HG02870 (cell line): ENCODE measurements at regions not wholly inside any gene's neighbourhood (a gene's known extent, or its start where the extent isn't known, plus 50 kb on each side); places are given as distances from the start of the nearest gene placed in this dataset.

Source experiments
- ATAC-seq: cut with Tn5 transposase; IDR thresholded peaks from one replicate; pipeline ENCODE4 v1.9.1; 2021; ENCODE audit warnings: mild to moderate bottlenecking, moderate library complexity; ENCODE audit not compliant: unreplicated experiment

GRCh38 chr1:208537198-208537597, 293.0 kb upstream of the PLXNA2 start:
- ATAC-seq = no peak

- ATAC-seq = no peak
Observed at GRCh38 chr1:208538078-208538477, 293.9 kb upstream of the PLXNA2 start.

DNA sequence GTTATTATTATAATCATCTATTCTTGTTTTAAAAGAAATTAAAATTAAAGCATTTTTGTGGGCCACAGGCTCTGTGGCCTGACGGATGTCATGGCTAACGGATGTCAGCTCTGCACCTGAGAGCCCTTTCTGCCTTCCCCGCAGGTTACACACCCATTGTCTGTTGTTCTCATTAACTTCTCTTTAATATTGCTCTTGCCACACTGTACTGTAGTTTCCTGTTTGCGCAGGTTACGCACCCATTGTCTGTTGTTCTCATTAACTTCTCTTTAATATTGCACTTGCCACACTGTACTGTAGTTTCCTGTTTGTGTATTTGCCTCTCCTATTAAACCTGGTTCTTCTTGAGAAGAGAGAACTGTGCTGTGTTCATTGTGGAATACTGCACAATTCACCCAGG, 294.4 kb upstream of the PLXNA2 start:
- no peak for ATAC-seq

- ATAC-seq = no peak
Observed at GRCh38 chr1:208540724-208541123, 296.5 kb upstream of the PLXNA2 start.

DNA sequence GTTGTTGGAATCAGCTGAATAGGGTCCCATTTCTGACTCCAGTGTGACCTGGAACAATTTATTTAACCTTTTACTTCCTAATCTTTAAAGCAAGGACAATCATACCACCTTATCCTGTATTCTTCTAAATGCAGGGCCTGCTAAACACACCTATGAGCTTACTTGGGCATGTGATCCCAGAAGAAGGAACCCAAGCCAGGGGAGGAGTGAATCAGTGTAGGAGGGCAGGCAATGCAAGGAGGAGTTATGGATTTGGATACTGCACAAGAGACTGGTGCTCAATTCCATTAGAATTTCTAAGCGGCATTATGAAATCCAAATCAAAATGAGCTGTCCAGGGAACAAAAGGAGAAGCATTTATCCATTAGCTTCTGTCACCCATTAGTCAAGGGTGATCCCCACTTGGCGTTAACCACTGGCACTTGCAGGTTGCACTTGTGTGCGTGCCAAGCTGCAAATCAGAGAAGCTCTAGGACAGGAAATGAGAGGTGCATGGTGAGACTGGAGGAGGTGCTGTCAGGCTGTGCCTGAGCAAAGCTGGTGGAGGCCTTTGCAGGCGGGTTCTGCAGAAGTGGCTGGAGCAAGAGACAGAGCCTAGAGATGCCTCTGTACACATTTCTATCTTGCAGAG, 297.2 kb upstream of the PLXNA2 start:
- ATAC-seq = no peak

DNA sequence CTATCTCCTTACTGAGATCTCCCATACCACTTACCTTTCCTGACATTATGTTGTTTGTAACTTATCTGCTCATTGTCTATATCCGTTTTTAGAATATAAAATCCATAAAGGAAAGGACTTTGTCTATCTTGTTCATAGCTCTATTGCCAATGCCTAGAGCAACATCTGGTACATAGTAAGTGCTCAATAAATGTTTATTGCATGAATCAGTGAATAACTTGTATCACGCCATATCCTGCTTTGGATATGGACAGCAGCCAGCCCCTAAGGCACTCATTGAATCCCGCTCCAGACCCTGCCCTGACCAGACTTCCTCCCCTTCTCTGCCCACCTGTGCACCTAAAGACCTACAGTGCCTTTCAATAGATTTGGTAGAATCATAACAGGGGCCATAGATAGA, 298.1 kb upstream of the PLXNA2 start:
- no peak for ATAC-seq

DNA sequence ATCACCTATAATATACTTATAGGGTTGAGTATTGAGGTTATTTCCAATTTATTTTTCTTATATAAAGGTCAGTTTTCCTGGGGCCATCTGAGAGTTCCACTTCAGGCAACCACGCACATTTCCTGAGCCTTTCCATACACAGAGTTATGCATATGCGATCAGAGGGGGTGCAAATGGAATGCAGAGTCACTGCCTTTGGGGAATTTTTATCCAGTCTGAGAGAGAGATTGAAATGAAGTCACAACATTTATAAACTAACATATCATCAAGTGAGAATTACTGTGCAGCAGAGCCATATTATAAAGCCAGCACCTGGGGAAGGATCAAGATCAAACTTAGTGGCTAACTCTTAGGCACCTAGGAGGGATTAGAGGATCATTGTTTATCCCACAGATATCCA, 299.9 kb upstream of the PLXNA2 start:
- no peak for ATAC-seq

DNA sequence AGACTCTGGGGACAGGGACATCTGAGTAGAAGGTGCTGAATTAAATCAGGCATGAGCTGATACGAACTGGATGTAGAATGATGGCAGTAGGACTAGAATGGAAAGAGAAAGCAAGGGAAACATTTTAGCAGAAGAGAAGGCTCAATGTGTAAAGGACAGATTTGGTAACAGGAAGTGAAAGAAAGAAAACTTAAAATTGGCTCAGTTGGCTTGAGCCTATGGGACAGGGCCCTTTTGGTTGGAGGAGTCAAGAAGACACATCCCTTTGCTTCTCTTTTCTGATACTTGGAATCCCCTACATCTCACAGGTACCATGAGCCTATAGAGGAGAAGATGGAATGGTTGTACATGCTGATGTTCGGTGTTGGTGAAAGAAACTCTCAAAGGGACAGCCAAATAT, 300.6 kb upstream of the PLXNA2 start:
- no peak for ATAC-seq

- ATAC-seq = no peak
Observed at GRCh38 chr1:208551024-208551423, 306.8 kb upstream of the PLXNA2 start.

DNA sequence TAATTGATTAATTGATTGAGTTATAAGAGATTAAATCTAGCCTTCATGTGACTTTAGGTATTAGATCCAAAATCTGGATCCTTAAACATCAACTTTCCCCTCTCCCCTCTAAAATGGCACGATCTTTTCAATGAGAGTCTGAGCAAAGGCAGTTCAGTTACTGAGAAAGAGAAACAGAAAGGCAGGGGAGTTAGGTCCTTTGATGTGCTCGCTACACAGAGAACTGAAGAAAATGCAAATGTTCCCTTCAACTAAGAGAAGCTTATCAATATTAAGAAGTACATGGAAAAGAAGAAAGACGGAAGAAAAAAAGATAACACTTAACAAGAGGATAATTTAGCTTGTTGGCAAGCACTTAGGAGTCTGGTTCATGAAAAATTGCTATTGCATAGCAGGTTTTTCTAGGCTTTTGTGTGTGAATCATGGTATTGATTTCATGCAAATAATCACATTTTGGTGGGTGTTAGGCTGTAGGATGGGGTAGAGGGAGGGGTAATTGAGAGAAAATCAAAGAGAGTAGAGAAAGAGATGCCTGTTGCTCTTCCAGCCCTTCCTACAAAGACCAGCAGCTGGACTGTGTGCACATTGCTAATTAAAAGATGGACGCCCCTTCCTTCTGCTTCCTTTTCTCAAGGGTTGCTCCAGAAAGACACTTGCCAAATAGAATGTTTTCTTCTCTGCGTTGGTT, 307.6 kb upstream of the PLXNA2 start:
- no peak for ATAC-seq

GRCh38 chr1:208552928-208553327, 308.7 kb upstream of the PLXNA2 start:
- ATAC-seq = no peak

GRCh38 chr1:208556461-208556860, 312.3 kb upstream of the PLXNA2 start:
- ATAC-seq = no peak

DNA sequence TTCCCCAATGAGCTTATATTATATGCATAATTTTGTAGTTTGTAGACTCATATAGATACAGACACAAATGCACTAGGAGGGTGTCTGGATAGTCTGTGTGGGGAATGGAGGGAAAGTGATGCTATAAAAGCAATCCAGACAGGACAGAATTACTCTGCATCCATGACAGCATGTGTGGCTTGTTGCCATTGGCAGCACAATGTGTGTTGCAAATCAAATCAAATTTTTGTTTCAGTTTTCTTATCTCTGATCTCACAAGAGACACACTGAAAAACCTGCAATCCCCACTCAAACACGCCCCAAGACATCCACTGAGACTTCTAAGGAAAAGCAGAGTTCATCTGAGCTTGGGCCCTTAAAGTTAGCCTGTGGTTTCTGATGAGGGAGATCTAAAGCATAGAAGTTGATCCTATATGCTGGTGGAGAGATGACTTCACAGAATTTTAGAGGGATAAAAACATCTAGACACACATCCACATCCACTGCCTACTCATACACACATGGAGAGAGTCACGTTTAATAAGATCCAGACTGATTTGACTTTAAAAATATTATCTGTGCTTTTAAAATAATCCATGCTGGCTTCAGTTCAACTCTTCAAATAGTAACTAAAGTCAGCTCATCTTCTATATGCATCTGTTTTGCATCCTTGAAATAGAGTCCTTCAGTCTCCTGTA, 313.0 kb upstream of the PLXNA2 start:
- ATAC-seq = no peak

GRCh38 chr1:208557723-208558094, 313.5 kb upstream of the PLXNA2 start:
- no peak for ATAC-seq

DNA sequence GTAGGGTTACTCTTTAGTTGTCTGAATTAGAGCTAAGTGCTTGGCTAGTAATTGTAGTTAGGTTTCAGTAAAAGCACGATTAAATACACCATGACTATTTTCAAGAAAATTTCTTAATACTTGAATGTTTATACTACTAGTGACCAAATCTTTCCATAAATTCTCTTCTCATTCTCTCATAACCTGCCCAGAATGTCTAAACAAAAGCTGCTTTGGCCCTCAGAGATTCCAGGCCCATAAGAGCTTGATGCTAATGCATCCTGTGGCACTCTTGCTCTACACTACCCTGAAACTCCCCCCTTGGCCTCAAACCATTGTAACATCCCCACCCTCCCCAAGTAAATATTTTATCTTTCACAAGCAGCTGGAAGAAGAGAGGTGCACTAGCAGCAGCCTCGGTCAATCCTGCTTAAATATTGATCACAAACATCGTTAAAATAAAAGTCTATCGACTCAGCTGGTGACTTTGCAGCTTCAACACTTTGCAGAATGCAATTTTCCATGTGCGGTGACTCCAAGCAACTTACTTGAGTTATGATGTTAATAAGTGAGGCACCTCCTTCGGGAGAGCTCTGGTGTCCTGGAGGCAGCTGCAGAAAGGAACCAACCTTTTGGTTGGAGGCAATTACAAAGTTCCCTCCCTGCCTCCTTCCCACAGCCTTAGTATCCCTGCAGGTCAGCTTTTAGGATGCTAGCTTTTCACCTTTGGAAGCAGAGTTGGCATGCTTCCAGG, 315.6 kb upstream of the PLXNA2 start:
- no peak for ATAC-seq

- ATAC-seq = no peak
Observed at GRCh38 chr1:208562151-208562960, 318.2 kb upstream of the PLXNA2 start.

DNA sequence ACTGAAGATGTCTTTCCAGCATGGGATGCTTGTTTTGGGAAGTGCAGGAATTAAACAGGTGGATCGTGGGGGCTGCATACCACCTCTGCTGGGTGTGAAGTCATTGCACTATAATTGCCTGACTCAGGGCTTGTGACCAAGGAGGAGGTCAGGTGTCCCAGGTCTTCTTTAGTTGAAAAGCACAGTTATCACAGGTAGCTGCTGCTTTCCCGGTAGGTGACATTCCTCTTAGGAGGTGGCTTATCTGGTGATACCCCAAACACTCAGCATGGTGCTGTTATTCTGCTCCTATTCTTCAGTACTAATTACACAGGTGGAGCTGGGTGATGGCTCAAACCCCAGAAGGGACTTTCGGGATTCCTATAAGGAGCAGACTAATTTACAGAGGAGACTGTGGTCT, 320.3 kb upstream of the PLXNA2 start:
- ATAC-seq = no peak

DNA sequence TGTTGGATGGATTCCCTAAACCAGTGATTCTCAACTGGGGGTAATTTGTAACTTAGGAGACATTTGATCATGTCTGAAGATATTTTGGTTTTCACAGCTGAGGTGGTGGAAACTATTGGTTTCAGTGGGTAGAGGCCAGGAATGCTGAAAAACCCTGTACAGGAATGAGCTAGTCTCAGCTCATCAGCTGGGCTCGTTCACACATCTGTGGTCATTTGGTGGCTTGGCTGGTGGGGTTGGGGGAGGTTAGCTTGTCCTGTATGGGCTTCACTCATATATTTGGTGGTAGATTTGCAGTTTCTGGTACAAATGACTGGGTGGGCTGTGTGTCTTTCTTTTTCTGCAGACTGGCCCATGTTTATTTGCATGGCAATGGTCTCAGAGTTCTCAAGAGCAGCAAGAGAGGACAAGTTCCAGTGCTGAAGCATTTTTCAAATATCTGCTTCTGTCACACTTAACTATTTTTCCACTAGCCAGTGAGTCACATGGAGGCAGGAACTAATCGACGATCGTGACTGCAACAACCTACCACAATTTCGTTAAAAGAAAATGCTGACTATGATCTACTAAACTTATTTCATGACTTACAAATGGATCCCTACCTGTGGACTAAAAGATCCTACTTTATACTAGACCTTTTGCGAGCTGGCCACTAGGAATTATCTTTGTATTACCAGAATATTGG, 321.7 kb upstream of the PLXNA2 start:
- ATAC-seq = no peak

GRCh38 chr1:208569181-208569580, 325.0 kb upstream of the PLXNA2 start:
- ATAC-seq = no peak

DNA sequence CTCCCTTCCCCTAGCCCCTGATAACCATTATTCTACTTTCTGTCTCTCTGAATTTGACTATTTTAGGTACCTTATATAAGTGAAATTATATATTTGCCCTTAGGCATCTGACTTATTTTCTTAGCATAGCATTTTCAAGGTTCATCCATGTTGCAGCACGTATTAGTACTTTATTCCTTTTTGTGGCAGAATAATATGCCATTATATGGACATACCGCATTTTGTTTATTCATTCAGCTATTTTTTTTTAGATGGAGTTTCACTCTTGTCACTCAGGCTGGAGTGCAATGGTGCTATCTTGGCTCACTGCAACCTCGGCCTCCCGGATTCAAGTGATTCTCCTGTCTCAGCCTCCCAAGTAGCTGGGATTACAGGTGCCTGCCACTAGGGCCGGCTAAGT, 326.2 kb upstream of the PLXNA2 start:
- no peak for ATAC-seq
